ENCODE measurements at regions not wholly inside any gene's neighbourhood (a gene's known extent, or its start where the extent isn't known, plus 50 kb on each side); places are given as distances from the start of the nearest gene placed in this dataset.
"Not testable (repeated sequence)": the region's sequence is repeated elsewhere in the genome, so short reads cannot be mapped to it uniquely, and the experiment has no call there.

DNA sequence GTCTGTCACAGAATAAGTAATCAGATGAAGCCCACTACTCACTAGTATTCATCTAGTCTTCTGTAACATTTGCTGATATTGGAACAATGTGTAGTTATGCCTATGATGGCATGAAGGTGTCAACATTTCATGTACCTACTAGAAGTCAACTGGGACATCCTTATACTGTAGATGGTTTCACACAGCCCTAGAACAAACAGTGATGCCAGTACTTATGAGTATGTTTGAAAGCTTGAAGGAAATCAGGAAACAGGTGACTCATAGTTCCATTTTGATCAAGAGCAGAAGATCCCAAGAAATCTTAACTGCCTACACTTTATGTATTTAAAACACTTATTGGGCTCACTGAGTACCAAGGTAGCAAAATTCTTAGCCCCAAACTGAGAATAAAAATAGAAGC, 1519.6 kb downstream of the REEP3 start:
- no peak for TF ChIP-seq EZH2 (IDR thresholded peaks at IDR 0.05)
- no peak for TF ChIP-seq EZH2phosphoT487 (IDR thresholded peaks at IDR 0.05)
- TF ChIP-seq, protein P1, sequence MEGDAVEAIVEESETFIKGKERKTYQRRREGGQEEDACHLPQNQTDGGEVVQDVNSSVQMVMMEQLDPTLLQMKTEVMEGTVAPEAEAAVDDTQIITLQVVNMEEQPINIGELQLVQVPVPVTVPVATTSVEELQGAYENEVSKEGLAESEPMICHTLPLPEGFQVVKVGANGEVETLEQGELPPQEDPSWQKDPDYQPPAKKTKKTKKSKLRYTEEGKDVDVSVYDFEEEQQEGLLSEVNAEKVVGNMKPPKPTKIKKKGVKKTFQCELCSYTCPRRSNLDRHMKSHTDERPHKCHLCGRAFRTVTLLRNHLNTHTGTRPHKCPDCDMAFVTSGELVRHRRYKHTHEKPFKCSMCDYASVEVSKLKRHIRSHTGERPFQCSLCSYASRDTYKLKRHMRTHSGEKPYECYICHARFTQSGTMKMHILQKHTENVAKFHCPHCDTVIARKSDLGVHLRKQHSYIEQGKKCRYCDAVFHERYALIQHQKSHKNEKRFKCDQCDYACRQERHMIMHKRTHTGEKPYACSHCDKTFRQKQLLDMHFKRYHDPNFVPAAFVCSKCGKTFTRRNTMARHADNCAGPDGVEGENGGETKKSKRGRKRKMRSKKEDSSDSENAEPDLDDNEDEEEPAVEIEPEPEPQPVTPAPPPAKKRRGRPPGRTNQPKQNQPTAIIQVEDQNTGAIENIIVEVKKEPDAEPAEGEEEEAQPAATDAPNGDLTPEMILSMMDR (IDR thresholded peaks at IDR 0.05): no peak
- Mint-ChIP-seq H3K9me3 (no peaks in the 10 kb centered on the region), H3K27ac (no peak overlapping the region)

DNA sequence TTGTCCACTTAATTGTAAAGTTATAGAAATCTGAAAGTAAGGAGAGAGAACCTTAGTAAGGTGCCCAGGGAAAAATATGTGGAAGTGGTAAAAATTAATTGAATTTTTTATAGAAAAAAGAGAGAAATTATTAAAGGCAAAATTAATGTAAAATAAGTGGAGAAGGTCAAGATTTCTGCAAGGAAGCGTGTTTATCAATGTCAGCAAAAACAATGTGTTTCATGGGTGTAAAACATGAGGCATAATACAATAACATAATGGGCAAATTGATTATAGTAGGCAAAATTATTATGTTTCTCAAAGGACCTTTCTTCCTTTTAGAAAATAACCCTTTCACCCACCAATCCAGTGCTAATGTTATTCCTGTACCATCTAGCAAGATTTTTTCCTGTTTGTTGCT, 1520.1 kb downstream of the REEP3 start:
- peaks cover 2% of the 10 kb centered on the region for H3K27me3 Mint-ChIP-seq (ENCODE audit: insufficient read depth, low read depth)
- Histone ChIP-seq H3K9ac (no peak overlapping the region), H3K27ac (no peak overlapping the region), H2AFZ (replicated peaks) (no peak overlapping the region), H3K4me2 (no peak overlapping the region), H4K20me1 (ENCODE audit: low read depth) (no peaks in the 10 kb centered on the region), H3K27me3 (no peaks in the 10 kb centered on the region), H3F3A (ENCODE audit: low read depth) (no peaks in the 10 kb centered on the region), H3K4me1 (no peaks in the 10 kb centered on the region), H3K4me3 (no peak overlapping the region), H3K79me2 (ENCODE audit: low read depth) (no peaks in the 10 kb centered on the region), H3K36me3 (no peaks in the 10 kb centered on the region), H3K9me3 (ENCODE audit: low read depth) (no peaks in the 10 kb centered on the region)
- no peaks in the 10 kb centered on the region for H3K36me3 Mint-ChIP-seq
- H3K9me3 Mint-ChIP-seq: no peaks in the 10 kb centered on the region
- H3K4me1 Mint-ChIP-seq: no peaks in the 10 kb centered on the region
- H3K27ac Mint-ChIP-seq: no peak overlapping the region
- TF ChIP-seq EZH2phosphoT487 (IDR thresholded peaks at IDR 0.05) (no peak), EZH2 (IDR thresholded peaks at IDR 0.05) (no peak)
- H3K4me3 Mint-ChIP-seq: no peak overlapping the region
- no peak for DNase-seq (ENCODE audit: low spot score)

More for the DNA sequence above, 1519.6 kb downstream of the REEP3 start:
- Histone ChIP-seq H3K4me2 (no peak overlapping the region), H3K4me3 (no peak overlapping the region), H3K27me3 (no peaks in the 10 kb centered on the region), H3K9ac (no peak overlapping the region), H3F3A (ENCODE audit: low read depth) (no peaks in the 10 kb centered on the region), H2AFZ (replicated peaks) (no peak overlapping the region), H3K79me2 (ENCODE audit: low read depth) (no peaks in the 10 kb centered on the region), H3K27ac (no peak overlapping the region), H3K36me3 (no peaks in the 10 kb centered on the region), H3K4me1 (no peaks in the 10 kb centered on the region), H3K9me3 (ENCODE audit: low read depth) (no peaks in the 10 kb centered on the region), H4K20me1 (ENCODE audit: low read depth) (no peaks in the 10 kb centered on the region)
- Mint-ChIP-seq H3K4me3 (no peak overlapping the region), H3K27me3 (ENCODE audit: insufficient read depth, low read depth) (peaks cover 2% of the 10 kb centered on the region), H3K36me3 (no peaks in the 10 kb centered on the region), H3K4me1 (no peaks in the 10 kb centered on the region)
- no peak for DNase-seq (ENCODE audit: low spot score)

- H3K36me3 Mint-ChIP-seq: no peaks in the 10 kb centered on the region
- H3K79me2 ChIP-seq (ENCODE audit: low read depth): no peaks in the 10 kb centered on the region
- H3K36me3 ChIP-seq: no peaks in the 10 kb centered on the region
- peaks cover 4% of the 10 kb centered on the region for H3K27me3 Mint-ChIP-seq (ENCODE audit: insufficient read depth, low read depth)
- no peak overlapping the region for H3K9ac ChIP-seq
- H3K4me2 ChIP-seq: no peak overlapping the region
- no peaks in the 10 kb centered on the region for H3K9me3 Mint-ChIP-seq
- H3K27ac Mint-ChIP-seq: no peak overlapping the region
- no peaks in the 10 kb centered on the region for H3K9me3 ChIP-seq (ENCODE audit: low read depth)
- no peak overlapping the region for H3K4me3 ChIP-seq
- no peak overlapping the region for H2AFZ ChIP-seq (replicated peaks)
- no peak overlapping the region for H3K4me3 Mint-ChIP-seq
- no peak overlapping the region for H3K27ac ChIP-seq
- H3K4me1 ChIP-seq: no peaks in the 10 kb centered on the region
- H3K4me1 Mint-ChIP-seq: no peaks in the 10 kb centered on the region
- H4K20me1 ChIP-seq (ENCODE audit: low read depth): no peaks in the 10 kb centered on the region
- TF ChIP-seq, protein P1 (IDR thresholded peaks at IDR 0.05): no peak
- TF ChIP-seq EZH2 (IDR thresholded peaks at IDR 0.05): no peak
- TF ChIP-seq EZH2phosphoT487 (IDR thresholded peaks at IDR 0.05): no peak
- DNase-seq (ENCODE audit: low spot score): no peak
- no peaks in the 10 kb centered on the region for H3K27me3 ChIP-seq
- H3F3A ChIP-seq (ENCODE audit: low read depth): no peaks in the 10 kb centered on the region
These were observed 1521.3 kb downstream of the REEP3 start for GRCh38 chr10:65042496-65042895.

- DNase-seq (ENCODE audit: low spot score): no peak
- H3K4me3 Mint-ChIP-seq: no peak overlapping the region
- H3K27me3 Mint-ChIP-seq (ENCODE audit: insufficient read depth, low read depth): peaks cover 3% of the 10 kb centered on the region
- Histone ChIP-seq H3K9ac (no peak overlapping the region), H4K20me1 (ENCODE audit: low read depth) (no peaks in the 10 kb centered on the region), H3K4me3 (no peak overlapping the region), H3K79me2 (ENCODE audit: low read depth) (no peaks in the 10 kb centered on the region), H3F3A (ENCODE audit: low read depth) (no peaks in the 10 kb centered on the region), H3K36me3 (no peaks in the 10 kb centered on the region), H3K4me2 (no peak overlapping the region), H3K27ac (no peak overlapping the region), H2AFZ (replicated peaks) (no peak overlapping the region), H3K9me3 (ENCODE audit: low read depth) (no peaks in the 10 kb centered on the region), H3K4me1 (no peaks in the 10 kb centered on the region), H3K27me3 (no peaks in the 10 kb centered on the region)
- H3K27ac Mint-ChIP-seq: no peak overlapping the region
- no peak for TF ChIP-seq EZH2 (IDR thresholded peaks at IDR 0.05)
- TF ChIP-seq, protein P1 (IDR thresholded peaks at IDR 0.05): no peak
- TF ChIP-seq EZH2phosphoT487 (IDR thresholded peaks at IDR 0.05): no peak
- H3K9me3 Mint-ChIP-seq: peaks cover 3% of the 10 kb centered on the region
- no peaks in the 10 kb centered on the region for H3K4me1 Mint-ChIP-seq
- H3K36me3 Mint-ChIP-seq: peaks cover 3% of the 10 kb centered on the region
These were observed 1525.6 kb downstream of the REEP3 start for GRCh38 chr10:65046831-65047230.

DNA sequence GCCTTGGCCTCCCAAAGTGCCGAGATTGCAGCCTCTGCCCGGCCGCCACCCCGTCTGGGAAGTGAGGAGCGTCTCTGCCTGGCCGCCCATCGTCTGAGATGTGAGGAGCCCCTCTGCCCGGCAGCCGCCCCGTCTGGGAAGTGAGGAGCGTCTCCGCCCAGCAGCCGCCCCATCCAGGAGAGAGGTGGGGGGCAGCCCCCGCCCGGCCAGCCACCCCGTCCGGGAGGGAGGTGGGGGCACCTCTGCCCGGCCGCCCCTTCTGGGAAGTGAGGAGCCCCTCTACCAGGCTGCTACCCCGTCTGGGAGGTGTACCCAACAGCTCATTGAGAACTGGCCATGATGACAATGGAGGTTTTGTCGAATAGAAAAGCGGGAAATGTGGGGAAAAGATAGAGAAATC, 1530.9 kb downstream of the REEP3 start:
- not testable (repeated sequence) for H4K20me1 ChIP-seq (ENCODE audit: low read depth); H3K27me3 ChIP-seq; H3K4me2 ChIP-seq; H3K27me3 Mint-ChIP-seq (ENCODE audit: insufficient read depth, low read depth); H3K4me1 Mint-ChIP-seq; H3K9ac ChIP-seq; H3K9me3 ChIP-seq (ENCODE audit: low read depth); H3K79me2 ChIP-seq (ENCODE audit: low read depth); H3K4me3 ChIP-seq; H3F3A ChIP-seq (ENCODE audit: low read depth); H2AFZ ChIP-seq (replicated peaks); DNase-seq (ENCODE audit: low spot score); H3K4me1 ChIP-seq; H3K27ac ChIP-seq; H3K36me3 ChIP-seq; H3K36me3 Mint-ChIP-seq
- H3K9me3 Mint-ChIP-seq: peaks cover 14% of the 10 kb centered on the region
- peak overlapping the region; percentile 37 for H3K27ac Mint-ChIP-seq
- peak overlapping the region; percentile 27 for H3K4me3 Mint-ChIP-seq

- H3K9me3 ChIP-seq (ENCODE audit: low read depth); H4K20me1 ChIP-seq (ENCODE audit: low read depth); H3K4me1 ChIP-seq; H3K27ac ChIP-seq; H3K27me3 Mint-ChIP-seq (ENCODE audit: insufficient read depth, low read depth); H3K36me3 ChIP-seq; H3K79me2 ChIP-seq (ENCODE audit: low read depth); H3K27me3 ChIP-seq; H3K4me1 Mint-ChIP-seq; H3K4me2 ChIP-seq; H3K27ac Mint-ChIP-seq; H3K36me3 Mint-ChIP-seq; H3F3A ChIP-seq (ENCODE audit: low read depth); H3K4me3 ChIP-seq; H3K4me3 Mint-ChIP-seq; DNase-seq (ENCODE audit: low spot score); H3K9ac ChIP-seq; H2AFZ ChIP-seq (replicated peaks): not testable (repeated sequence)
- H3K9me3 Mint-ChIP-seq: peaks cover 14% of the 10 kb centered on the region
These were observed 1532.2 kb downstream of the REEP3 start for GRCh38 chr10:65053397-65053796.

Measured in neural progenitor cell (in vitro differentiated cells).